IMR-90 (cell line): ENCODE measurements at regions not wholly inside any gene's neighbourhood (a gene's known extent, or its start where the extent isn't known, plus 50 kb on each side); places are given as distances from the start of the nearest gene placed in this dataset.

ENCODE experiments used
- ATAC-seq: fragments of 200-7000 bp; cut with Tn5 transposase; 2 replicates; pipeline ENCODE4 v1.9.1; 2020; ENCODE audit warnings: low read depth, mild to moderate bottlenecking, moderate library complexity
- BruUV-seq: library from RNA; stranded (reverse); fragments of 400-500 nt; replicated peaks from 2 replicates; lab custom pipeline; 2021; lab: Mats Ljungman, UMichigan
- CTCF ChIA-PET: fragments of 300-600 bp; formaldehyde crosslinking; extraction: SDS; loops from one replicate; lab custom pipeline; 2021; ENCODE audit warnings: antibody characterized with exemption; lab: Yijun Ruan, JAX
- POLR2A ChIA-PET: fragments of 300-600 bp; sonication (Branson Sonifier 250); formaldehyde crosslinking; loops from one replicate; lab custom pipeline; 2022; ENCODE audit warnings: antibody characterized with exemption; ENCODE audit not compliant: unreplicated experiment; lab: Charles Lee
- DNase-seq: peaks from one replicate; pipeline ENCODE4 v3.0.0; 2013
- H2AFZ ChIP-seq: replicated peaks from 2 replicates; pipeline ENCODE3; 2013; ENCODE audit warnings: low read length, mild to moderate bottlenecking; ENCODE audit not compliant: poor library complexity
- H2AK5ac ChIP-seq: 2 replicates; pipeline ENCODE4 v1.6.1; 2013; ENCODE audit warnings: low read depth, low read length, inconsistent platforms
- H2AK9ac ChIP-seq: replicated peaks from 2 replicates; pipeline ENCODE3; 2013; ENCODE audit warnings: mild to moderate bottlenecking, low read depth, low read length, moderate library complexity; ENCODE audit not compliant: poor library complexity
- H2BK120ac ChIP-seq: 2 replicates; pipeline ENCODE4 v1.6.1; 2013; ENCODE audit warnings: low read depth, low read length, inconsistent platforms
- H2BK15ac ChIP-seq: 3 replicates; pipeline ENCODE4 v1.6.1; 2013; ENCODE audit warnings: low read depth, low read length, inconsistent platforms
- H2BK20ac ChIP-seq: 2 replicates; pipeline ENCODE4 v1.6.1; 2013; ENCODE audit warnings: low read depth, mild to moderate bottlenecking, inconsistent platforms, low read length, moderate library complexity
- H2BK5ac ChIP-seq: 2 replicates; pipeline ENCODE4 v1.6.1; 2013; ENCODE audit warnings: mild to moderate bottlenecking, low read depth, low read length, inconsistent platforms; ENCODE audit not compliant: poor library complexity, severe bottlenecking
- H3K14ac ChIP-seq: replicated peaks from 2 replicates; pipeline ENCODE4 v1.6.1; 2013; ENCODE audit warnings: low read depth, low read length, inconsistent platforms
- H3K18ac ChIP-seq: 2 replicates; pipeline ENCODE4 v1.6.1; 2013; ENCODE audit warnings: low read depth, low read length, control low read depth
- H3K23ac ChIP-seq: 2 replicates; pipeline ENCODE4 v1.6.1; 2013; ENCODE audit warnings: low read depth, low read length, inconsistent platforms
- H3K27ac ChIP-seq: 2 replicates; pipeline ENCODE4 v1.5.1; 2013; ENCODE audit warnings: mild to moderate bottlenecking, control low read depth, low read length; ENCODE audit not compliant: insufficient read depth
- H3K27me3 ChIP-seq: 2 replicates; pipeline ENCODE4 v1.6.1; 2013; ENCODE audit warnings: low read length; ENCODE audit not compliant: control insufficient read depth, insufficient read depth
- H3K36me3 ChIP-seq: 2 replicates; pipeline ENCODE4 v1.6.1; 2013; ENCODE audit warnings: low read length, mixed read lengths; ENCODE audit not compliant: control insufficient read depth, insufficient read depth
- H3K4ac ChIP-seq: 2 replicates; pipeline ENCODE4 v1.6.1; 2013; ENCODE audit warnings: low read depth, low read length, inconsistent platforms
- H3K4me1 ChIP-seq: 2 replicates; pipeline ENCODE4 v1.6.1; 2013; ENCODE audit warnings: low read length, mixed read lengths; ENCODE audit not compliant: control insufficient read depth, insufficient read depth
- H3K4me2 ChIP-seq: 2 replicates; pipeline ENCODE4 v1.6.1; 2013; ENCODE audit warnings: low read depth, mild to moderate bottlenecking, control low read depth, low read length, moderate library complexity
- H3K4me3 ChIP-seq: 2 replicates; pipeline ENCODE4 v1.5.1; 2013; ENCODE audit warnings: low read depth, mild to moderate bottlenecking, control low read depth, low read length, moderate library complexity; ENCODE audit not compliant: insufficient read depth
- H3K56ac ChIP-seq: 2 replicates; pipeline ENCODE4 v1.6.1; 2013; ENCODE audit warnings: low read length, inconsistent platforms; ENCODE audit not compliant: insufficient read depth; ENCODE audit errors: extremely low read depth
- H3K79me1 ChIP-seq, 2 experiments: 2 replicates each; pipeline ENCODE4 v1.6.1; 2013; ENCODE audit warnings: low read length in 2 of 2, inconsistent platforms in 1 of 2, low read depth in 1 of 2
- H3K9ac ChIP-seq: 2 replicates; pipeline ENCODE4 v1.6.1; 2013; ENCODE audit warnings: low read depth, low read length, control low read depth
- H3K9me1 ChIP-seq: 2 replicates; pipeline ENCODE4 v1.6.1; 2013; ENCODE audit warnings: low read length, inconsistent platforms; ENCODE audit not compliant: insufficient read depth
- H3K9me3 ChIP-seq: 2 replicates; pipeline ENCODE4 v1.6.1; 2013; ENCODE audit warnings: low read length; ENCODE audit not compliant: control insufficient read depth, insufficient read depth
- H4K20me1 ChIP-seq: 2 replicates; pipeline ENCODE4 v1.6.1; 2013; ENCODE audit warnings: low read length, inconsistent platforms; ENCODE audit not compliant: insufficient read depth
- H4K5ac ChIP-seq: 2 replicates; pipeline ENCODE4 v1.6.1; 2013; ENCODE audit warnings: mild to moderate bottlenecking, low read depth, low read length, control low read depth
- H4K8ac ChIP-seq, 2 experiments: 2 replicates each; pipeline ENCODE4 v1.6.1; 2013; ENCODE audit warnings: low read depth in 2 of 2, low read length in 2 of 2, control low read depth in 1 of 2, inconsistent platforms in 1 of 2
- H4K91ac ChIP-seq: 2 replicates; pipeline ENCODE4 v1.6.1; 2013; ENCODE audit warnings: low read depth, low read length, inconsistent platforms; ENCODE audit not compliant: insufficient read depth
- BHLHE40 ChIP-seq: fragments of 150-350 bp; IDR thresholded peaks from 2 replicates; pipeline ENCODE4 v1.6.1; 2016; ENCODE audit warnings: mild to moderate bottlenecking, low read depth, low read length
- CEBPB ChIP-seq: IDR thresholded peaks from 2 replicates; pipeline ENCODE4 v1.6.1; 2012; ENCODE audit warnings: low read depth, low read length, improper control_type of control experiment
- CHD1 ChIP-seq: IDR thresholded peaks from 2 replicates; pipeline ENCODE4 v1.6.1; 2012; ENCODE audit warnings: low read depth, low read length, improper control_type of control experiment
- CTCF ChIP-seq: conservative IDR thresholded peaks from 2 replicates; pipeline ENCODE4 v1.5.1; 2012; ENCODE audit warnings: mild to moderate bottlenecking, low read depth, low read length, improper control_type of control experiment
- ELK1 ChIP-seq: fragments of 150-350 bp; IDR thresholded peaks from 2 replicates; pipeline ENCODE4 v1.6.1; 2016; ENCODE audit warnings: low read depth, mild to moderate bottlenecking, low read length, moderate library complexity, borderline replicate concordance
- FOS ChIP-seq: fragments of 150-350 bp; IDR thresholded peaks from 2 replicates; pipeline ENCODE4 v1.6.1; 2016; ENCODE audit warnings: low read depth, low read length
- MAFK ChIP-seq: IDR thresholded peaks from 2 replicates; pipeline ENCODE4 v1.6.1; 2012; ENCODE audit warnings: low read depth, low read length, improper control_type of control experiment
- MAZ ChIP-seq: IDR thresholded peaks from 2 replicates; pipeline ENCODE4 v1.6.1; 2012; ENCODE audit warnings: low read depth, mild to moderate bottlenecking, low read length, improper control_type of control experiment, moderate library complexity, borderline replicate concordance
- MXI1 ChIP-seq: IDR thresholded peaks from 2 replicates; pipeline ENCODE4 v1.6.1; 2012; ENCODE audit warnings: low read depth, mild to moderate bottlenecking, low read length, moderate library complexity, borderline replicate concordance
- NFE2L2 ChIP-seq: fragments of 150-350 bp; IDR thresholded peaks from 2 replicates; pipeline ENCODE4 v1.6.1; 2016; ENCODE audit warnings: low read depth, mild to moderate bottlenecking, low read length
- POLR2A ChIP-seq: IDR thresholded peaks from 2 replicates; pipeline ENCODE4 v1.6.1; 2012; ENCODE audit warnings: mild to moderate bottlenecking, low read depth, low read length
- RAD21 ChIP-seq: IDR thresholded peaks from 2 replicates; pipeline ENCODE4 v1.6.1; 2012; ENCODE audit warnings: low read length, improper control_type of control experiment
- RCOR1 ChIP-seq: IDR thresholded peaks from 2 replicates; pipeline ENCODE4 v1.6.1; 2012; ENCODE audit warnings: mild to moderate bottlenecking, low read length, improper control_type of control experiment; ENCODE audit not compliant: insufficient replicate concordance
- RFX5 ChIP-seq: IDR thresholded peaks from 2 replicates; pipeline ENCODE4 v1.8.0; 2012; ENCODE audit warnings: low read depth, mild to moderate bottlenecking, low read length, moderate library complexity
- SMC3 ChIP-seq: fragments of 150-350 bp; IDR thresholded peaks from 2 replicates; pipeline ENCODE4 v1.6.1; 2016; ENCODE audit warnings: low read depth, mild to moderate bottlenecking, antibody characterized with exemption, low read length, moderate library complexity
- USF2 ChIP-seq: fragments of 150-350 bp; IDR thresholded peaks from 2 replicates; pipeline ENCODE4 v1.6.1; 2017; ENCODE audit warnings: mild to moderate bottlenecking, antibody characterized with exemption, low read length, low read depth
- WGBS, 2 experiments: methylation state at CpG; one replicate each; pipeline versions ENCODE4 v1.1.5 to v1.1.7; 2013; ENCODE audit warnings: missing lambda C conversion rate in 2 of 2; ENCODE audit not compliant: insufficient read length in 1 of 2; ENCODE audit errors: extremely low coverage in 2 of 2; 5-methylcytosine and 5-hydroxymethylcytosine counted together
- dilution Hi-C: fragments of 300-500 bp; cut with HindIII; formaldehyde crosslinking; loops from one replicate; pipeline ENCODE4 v1.14.3; 2018; ENCODE audit warnings: low sequenced_read_pairs; ENCODE audit not compliant: unreplicated experiment
- in situ Hi-C: fragments of 300-500 bp; cut with MboI; formaldehyde crosslinking; loops from 3 replicates; pipeline ENCODE4 v1.14.3; 2019; ENCODE audit warnings: low sequenced_read_pairs, inconsistent platforms, mixed read lengths
- intact Hi-C: fragments of 100-400 bp; cut with micrococcal nuclease; formaldehyde crosslinking; loops from 2 replicates; pipeline ENCODE4 v1.10.0; 2022

- Histone ChIP-seq H3K23ac (no peak overlapping the region), H4K91ac (no peak overlapping the region), H3K18ac (no peak overlapping the region), H3K9ac (no peak overlapping the region), H3K36me3 (no peaks in the 10 kb centered on the region), H4K8ac (no peak overlapping the region), H2AK5ac (no peak overlapping the region), H3K4me2 (no peak overlapping the region), H3K4ac (no peak overlapping the region), H3K56ac (no peak overlapping the region), H4K5ac (no peak overlapping the region), H3K79me1 (no peaks in the 10 kb centered on the region), H4K20me1 (no peaks in the 10 kb centered on the region), H2AFZ (no peak overlapping the region), H3K14ac (no peak overlapping the region), H3K4me1 (peaks cover 2% of the 10 kb centered on the region; the same call in 1 of the 2 replicates), H2AK9ac (no peak overlapping the region), H2BK20ac (no peak overlapping the region), H2BK15ac (no peak overlapping the region), H2BK120ac (no peak overlapping the region), H3K27ac (no peak overlapping the region), H2BK5ac (no peak overlapping the region), H3K9me3 (no peaks in the 10 kb centered on the region), H3K9me1 (no peaks in the 10 kb centered on the region), H3K4me3 (no peak overlapping the region), H3K27me3 (no peaks in the 10 kb centered on the region)
- POLR2A ChIA-PET: no interaction called here
- dilution Hi-C loops: no loop called here
- BruUV-seq: no TSS peak
- DNase-seq: no peak
- CTCF ChIA-PET: interaction anchor here (0.5 kb wide), 1 partner anchor 105 kb away, joined by 3 read pairs; no protein-coding TSS in a partner anchor
- intact Hi-C loops: no loop called here
- no peak for ATAC-seq
- TF ChIP-seq MAFK (no peak), SMC3 (no peak), CHD1 (no peak), BHLHE40 (no peak), MAZ (no peak), RFX5 (no peak), ELK1 (no peak), CEBPB (no peak), CTCF (no peak), RCOR1 (no peak), RAD21 (no peak), FOS (no peak), USF2 (no peak), POLR2A (no peak), NFE2L2 (no peak), MXI1 (no peak)
- in situ Hi-C loops: loop anchor here (25.0 kb wide), 1 partner anchor 565 kb away; no protein-coding TSS in a partner anchor
- no CpG with 5 or more reads among the region's 3 CpGs for WGBS, 2 experiments
These were observed 1057.0 kb downstream of the IGSF11 start for GRCh38 chr3:117977504-117978228.
